Activated CD4-positive, alpha-beta T cell treated with anti-CD3 and anti-CD28 coated beads, Interleukin-2, amount 50 U/mL, for 16 hours (primary cell): ENCODE measurements at regions not wholly inside any gene's neighbourhood (a gene's known extent, or its start where the extent isn't known, plus 50 kb on each side); places are given as distances from the start of the nearest gene placed in this dataset.

Experiments
- DNase-seq: peaks from one replicate; pipeline ENCODE4 v3.0.0-alpha.2; 2020

- DNase-seq: no peak
Observed at GRCh38 chr10:10120671-10121070, 897.0 kb upstream of the CELF2 start.

- DNase-seq: no peak
Observed at GRCh38 chr10:10125676-10126075, 892.0 kb upstream of the CELF2 start.

GRCh38 chr10:10126218-10126617 lies 891.5 kb upstream of the CELF2 start:
- no peak for DNase-seq

- no peak for DNase-seq
Observed at GRCh38 chr10:10128387-10128786, 889.3 kb upstream of the CELF2 start.

GRCh38 chr10:10130686-10131085 lies 887.0 kb upstream of the CELF2 start:
- no peak for DNase-seq

- DNase-seq: no peak
Observed at GRCh38 chr10:10132009-10132408, 885.7 kb upstream of the CELF2 start.

GRCh38 chr10:10133281-10133680 lies 884.4 kb upstream of the CELF2 start:
- DNase-seq: no peak

- DNase-seq: no peak
Observed at GRCh38 chr10:10138685-10139084, 879.0 kb upstream of the CELF2 start.

- no peak for DNase-seq
Observed at GRCh38 chr10:10141782-10142382, 875.8 kb upstream of the CELF2 start.

GRCh38 chr10:10146604-10147003 lies 871.1 kb upstream of the CELF2 start:
- no peak for DNase-seq

GRCh38 chr10:10149899-10150298 lies 867.8 kb upstream of the CELF2 start:
- no peak for DNase-seq

- no peak for DNase-seq
Observed at GRCh38 chr10:10156917-10157600, 860.6 kb upstream of the CELF2 start.

GRCh38 chr10:10160821-10161312 lies 856.8 kb upstream of the CELF2 start:
- no peak for DNase-seq

GRCh38 chr10:10164848-10165247 lies 852.8 kb upstream of the CELF2 start:
- no peak for DNase-seq

- DNase-seq: no peak
Observed at GRCh38 chr10:10165415-10165814, 852.3 kb upstream of the CELF2 start.

- no peak for DNase-seq
Observed at GRCh38 chr10:10178476-10178875, 839.2 kb upstream of the CELF2 start.

- no peak for DNase-seq
Observed at GRCh38 chr10:10193848-10194247, 823.8 kb upstream of the CELF2 start.

GRCh38 chr10:10196701-10197100 lies 821.0 kb upstream of the CELF2 start:
- no peak for DNase-seq

- DNase-seq: no peak
Observed at GRCh38 chr10:10197423-10197822, 820.2 kb upstream of the CELF2 start.

- no peak for DNase-seq
Observed at GRCh38 chr10:10198363-10198762, 819.3 kb upstream of the CELF2 start.

- no peak for DNase-seq
Observed at GRCh38 chr10:10204415-10204814, 813.3 kb upstream of the CELF2 start.

GRCh38 chr10:10205906-10206305 lies 811.8 kb upstream of the CELF2 start:
- no peak for DNase-seq

GRCh38 chr10:10207538-10207937 lies 810.1 kb upstream of the CELF2 start:
- DNase-seq: no peak

- DNase-seq: no peak
Observed at GRCh38 chr10:10208196-10208595, 809.5 kb upstream of the CELF2 start.

- no peak for DNase-seq
Observed at GRCh38 chr10:10209167-10209566, 808.5 kb upstream of the CELF2 start.
